ENCODE measurements at regions not wholly inside any gene's neighbourhood (a gene's known extent, or its start where the extent isn't known, plus 50 kb on each side); places are given as distances from the start of the nearest gene placed in this dataset.

- no peaks in the 10 kb centered on the region for H3K4me1 ChIP-seq (ENCODE audit: control insufficient read depth, insufficient read depth, low read length, poor library complexity, severe bottlenecking)
- Mint-ChIP-seq H3K4me3 (no peak overlapping the region), H3K4me1 (no peaks in the 10 kb centered on the region), H3K27ac (no peak overlapping the region), H3K36me3 (no peaks in the 10 kb centered on the region), H3K9me3 (peaks cover 0 to 18% (median 8%) of the 10 kb centered on the region in 7 donors), H3K27me3 (no peaks in the 10 kb centered on the region)
- ATAC-seq (ENCODE audit: low read depth in 2 of 2) (no peak), DNase-seq (no peak)
- no peaks in the 10 kb centered on the region for H3K27me3 ChIP-seq (ENCODE audit: control insufficient read depth, insufficient read depth, low read length)
- no peak overlapping the region for H3K4me3 ChIP-seq (ENCODE audit: low read depth, low read length)
- no peaks in the 10 kb centered on the region for H3K9me3 ChIP-seq (ENCODE audit: control insufficient read depth in 2 of 2, low read length in 2 of 2)
- no peak overlapping the region for H3K27ac ChIP-seq (ENCODE audit: insufficient read depth, low read length, poor library complexity, severe bottlenecking)
- H3K36me3 ChIP-seq (ENCODE audit: control insufficient read depth, insufficient read depth, low read length): no peaks in the 10 kb centered on the region
Observed at GRCh38 chr9:22911632-22912031, 465.0 kb downstream of the DMRTA1 start.

DNA sequence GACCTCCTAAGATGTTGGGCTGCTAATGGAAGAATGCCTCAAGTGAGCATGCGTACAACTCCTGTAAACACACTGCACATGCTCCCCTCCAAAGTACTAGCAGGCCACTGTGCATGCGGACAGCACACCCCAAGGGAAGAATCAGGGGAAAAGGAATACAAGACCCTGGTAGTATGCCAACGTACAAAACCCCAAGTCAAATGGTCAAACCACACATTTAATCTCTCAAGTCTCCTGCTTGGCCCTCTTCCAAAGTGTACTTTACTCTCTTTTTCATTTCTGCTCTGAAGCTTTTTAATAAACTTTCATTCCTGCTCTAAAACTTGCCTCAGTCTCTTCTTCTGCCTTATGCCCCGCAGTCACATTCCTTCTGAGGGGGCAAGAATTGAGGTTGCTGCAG lies 466.4 kb downstream of the DMRTA1 start:
- H3K27me3 Mint-ChIP-seq: no peaks in the 10 kb centered on the region
- no peak for ATAC-seq (ENCODE audit: low read depth in 2 of 2)
- no peaks in the 10 kb centered on the region for H3K4me1 Mint-ChIP-seq

DNA sequence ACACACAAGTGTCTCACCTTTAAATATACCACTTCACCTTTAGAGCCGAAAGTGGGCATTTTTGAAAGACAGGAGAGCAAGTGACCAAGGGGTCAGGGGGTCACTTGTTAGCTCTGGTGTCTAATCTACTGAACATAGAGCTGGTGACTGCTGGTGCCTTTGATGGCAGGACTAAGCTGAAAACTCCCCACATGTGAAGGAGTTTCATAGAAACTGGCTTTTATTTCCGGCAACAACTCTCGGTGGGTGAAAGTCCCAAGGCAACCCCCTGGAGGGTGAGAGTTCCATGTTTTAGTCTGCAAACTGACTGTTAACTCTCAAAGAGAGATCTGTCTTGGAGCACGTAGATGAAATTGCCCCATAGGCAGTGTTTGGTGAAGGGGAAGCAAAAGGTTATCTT lies 466.9 kb downstream of the DMRTA1 start:
- H3K9me3 Mint-ChIP-seq: peaks cover 0 to 18% (median 6%) of the 10 kb centered on the region in 7 donors
- Histone ChIP-seq H3K36me3 (ENCODE audit: control insufficient read depth, insufficient read depth, low read length) (no peaks in the 10 kb centered on the region), H3K4me3 (ENCODE audit: low read depth, low read length) (no peak overlapping the region), H3K27ac (ENCODE audit: insufficient read depth, low read length, poor library complexity, severe bottlenecking) (no peak overlapping the region), H3K4me1 (ENCODE audit: control insufficient read depth, insufficient read depth, low read length, poor library complexity, severe bottlenecking) (no peaks in the 10 kb centered on the region), H3K9me3 (ENCODE audit: control insufficient read depth in 2 of 2, low read length in 2 of 2) (no peaks in the 10 kb centered on the region), H3K27me3 (ENCODE audit: control insufficient read depth, insufficient read depth, low read length) (no peaks in the 10 kb centered on the region)
- no peaks in the 10 kb centered on the region for H3K4me1 Mint-ChIP-seq
- H3K27me3 Mint-ChIP-seq: no peaks in the 10 kb centered on the region
- ATAC-seq (ENCODE audit: low read depth in 2 of 2): no peak
- H3K27ac Mint-ChIP-seq: no peak overlapping the region
- H3K36me3 Mint-ChIP-seq: no peaks in the 10 kb centered on the region
- no peak for DNase-seq
- H3K4me3 Mint-ChIP-seq: no peak overlapping the region

More for the DNA sequence above, 466.4 kb downstream of the DMRTA1 start:
- no peak overlapping the region for H3K27ac Mint-ChIP-seq
- Histone ChIP-seq H3K4me3 (ENCODE audit: low read depth, low read length) (no peak overlapping the region), H3K27ac (ENCODE audit: insufficient read depth, low read length, poor library complexity, severe bottlenecking) (no peak overlapping the region), H3K27me3 (ENCODE audit: control insufficient read depth, insufficient read depth, low read length) (no peaks in the 10 kb centered on the region), H3K9me3 (ENCODE audit: control insufficient read depth in 2 of 2, low read length in 2 of 2) (no peaks in the 10 kb centered on the region), H3K4me1 (ENCODE audit: control insufficient read depth, insufficient read depth, low read length, poor library complexity, severe bottlenecking) (no peaks in the 10 kb centered on the region), H3K36me3 (ENCODE audit: control insufficient read depth, insufficient read depth, low read length) (no peaks in the 10 kb centered on the region)
- H3K4me3 Mint-ChIP-seq: no peak overlapping the region
- no peak for DNase-seq
- H3K9me3 Mint-ChIP-seq: peaks cover 0 to 18% (median 6%) of the 10 kb centered on the region in 7 donors
- no peaks in the 10 kb centered on the region for H3K36me3 Mint-ChIP-seq

GRCh38 chr9:22916148-22916547 lies 469.5 kb downstream of the DMRTA1 start:
- Mint-ChIP-seq H3K9me3 (peaks cover 0 to 17% (median 6%) of the 10 kb centered on the region in 7 donors), H3K4me1 (no peaks in the 10 kb centered on the region), H3K4me3 (no peak overlapping the region), H3K36me3 (no peaks in the 10 kb centered on the region), H3K27ac (no peak overlapping the region), H3K27me3 (no peaks in the 10 kb centered on the region)
- no peak overlapping the region for H3K4me3 ChIP-seq (ENCODE audit: low read depth, low read length)
- no peak overlapping the region for H3K27ac ChIP-seq (ENCODE audit: insufficient read depth, low read length, poor library complexity, severe bottlenecking)
- DNase-seq (no peak), ATAC-seq (ENCODE audit: low read depth in 2 of 2) (no peak)
- H3K36me3 ChIP-seq (ENCODE audit: control insufficient read depth, insufficient read depth, low read length): no peaks in the 10 kb centered on the region
- H3K4me1 ChIP-seq (ENCODE audit: control insufficient read depth, insufficient read depth, low read length, poor library complexity, severe bottlenecking): no peaks in the 10 kb centered on the region
- H3K9me3 ChIP-seq (ENCODE audit: control insufficient read depth in 2 of 2, low read length in 2 of 2): no peaks in the 10 kb centered on the region
- H3K27me3 ChIP-seq (ENCODE audit: control insufficient read depth, insufficient read depth, low read length): no peaks in the 10 kb centered on the region

GRCh38 chr9:22919423-22919822 lies 472.8 kb downstream of the DMRTA1 start:
- no peak overlapping the region for H3K4me3 Mint-ChIP-seq
- no peaks in the 10 kb centered on the region for H3K36me3 ChIP-seq (ENCODE audit: control insufficient read depth, insufficient read depth, low read length)
- no peaks in the 10 kb centered on the region for H3K27me3 Mint-ChIP-seq
- no peaks in the 10 kb centered on the region for H3K4me1 ChIP-seq (ENCODE audit: control insufficient read depth, insufficient read depth, low read length, poor library complexity, severe bottlenecking)
- H3K36me3 Mint-ChIP-seq: no peaks in the 10 kb centered on the region
- H3K4me1 Mint-ChIP-seq: no peaks in the 10 kb centered on the region
- H3K9me3 ChIP-seq (ENCODE audit: control insufficient read depth in 2 of 2, low read length in 2 of 2): peaks cover 0 to 3% of the 10 kb centered on the region in 2 experiments
- H3K4me3 ChIP-seq (ENCODE audit: low read depth, low read length): no peak overlapping the region
- no peak overlapping the region for H3K27ac Mint-ChIP-seq
- H3K27me3 ChIP-seq (ENCODE audit: control insufficient read depth, insufficient read depth, low read length): no peaks in the 10 kb centered on the region
- DNase-seq: no peak
- ATAC-seq (ENCODE audit: low read depth in 2 of 2): no peak
- no peak overlapping the region for H3K27ac ChIP-seq (ENCODE audit: insufficient read depth, low read length, poor library complexity, severe bottlenecking)
- H3K9me3 Mint-ChIP-seq: peaks cover 0 to 10% (median 4%) of the 10 kb centered on the region in 7 donors

- ATAC-seq (ENCODE audit: low read depth in 2 of 2) (no peak), DNase-seq (no peak)
- no peaks in the 10 kb centered on the region for H3K36me3 ChIP-seq (ENCODE audit: control insufficient read depth, insufficient read depth, low read length)
- no peak overlapping the region for H3K4me3 ChIP-seq (ENCODE audit: low read depth, low read length)
- no peaks in the 10 kb centered on the region for H3K4me1 Mint-ChIP-seq
- no peaks in the 10 kb centered on the region for H3K27me3 Mint-ChIP-seq
- no peaks in the 10 kb centered on the region for H3K36me3 Mint-ChIP-seq
- no peaks in the 10 kb centered on the region for H3K4me1 ChIP-seq (ENCODE audit: control insufficient read depth, insufficient read depth, low read length, poor library complexity, severe bottlenecking)
- H3K4me3 Mint-ChIP-seq: no peak overlapping the region
- no peak overlapping the region for H3K27ac Mint-ChIP-seq
- no peaks in the 10 kb centered on the region for H3K27me3 ChIP-seq (ENCODE audit: control insufficient read depth, insufficient read depth, low read length)
- H3K9me3 Mint-ChIP-seq: peaks cover 0 to 10% (median 5%) of the 10 kb centered on the region in 7 donors
- peaks cover 0 to 3% of the 10 kb centered on the region in 2 experiments for H3K9me3 ChIP-seq (ENCODE audit: control insufficient read depth in 2 of 2, low read length in 2 of 2)
- H3K27ac ChIP-seq (ENCODE audit: insufficient read depth, low read length, poor library complexity, severe bottlenecking): no peak overlapping the region
Observed at GRCh38 chr9:22921742-22922141, 475.1 kb downstream of the DMRTA1 start.

- no peaks in the 10 kb centered on the region for H3K27me3 Mint-ChIP-seq
- Histone ChIP-seq H3K27ac (ENCODE audit: insufficient read depth, low read length, poor library complexity, severe bottlenecking) (no peak overlapping the region), H3K9me3 (ENCODE audit: control insufficient read depth in 2 of 2, low read length in 2 of 2) (peaks cover 0 to 3% of the 10 kb centered on the region in 2 experiments), H3K4me1 (ENCODE audit: control insufficient read depth, insufficient read depth, low read length, poor library complexity, severe bottlenecking) (no peaks in the 10 kb centered on the region), H3K4me3 (ENCODE audit: low read depth, low read length) (no peak overlapping the region), H3K27me3 (ENCODE audit: control insufficient read depth, insufficient read depth, low read length) (no peaks in the 10 kb centered on the region), H3K36me3 (ENCODE audit: control insufficient read depth, insufficient read depth, low read length) (no peaks in the 10 kb centered on the region)
- H3K27ac Mint-ChIP-seq: no peak overlapping the region
- H3K4me1 Mint-ChIP-seq: no peaks in the 10 kb centered on the region
- DNase-seq (no peak), ATAC-seq (ENCODE audit: low read depth in 2 of 2) (no peak)
- peaks cover 0 to 12% (median 5%) of the 10 kb centered on the region in 7 donors for H3K9me3 Mint-ChIP-seq
- H3K4me3 Mint-ChIP-seq: no peak overlapping the region
- H3K36me3 Mint-ChIP-seq: no peaks in the 10 kb centered on the region
Observed at GRCh38 chr9:22922222-22922621, 475.6 kb downstream of the DMRTA1 start.

GRCh38 chr9:22954550-22954949 lies 507.9 kb downstream of the DMRTA1 start:
- Histone ChIP-seq H3K4me1 (ENCODE audit: control insufficient read depth, insufficient read depth, low read length, poor library complexity, severe bottlenecking) (no peaks in the 10 kb centered on the region), H3K4me3 (ENCODE audit: low read depth, low read length) (no peak overlapping the region), H3K36me3 (ENCODE audit: control insufficient read depth, insufficient read depth, low read length) (no peaks in the 10 kb centered on the region), H3K27ac (ENCODE audit: insufficient read depth, low read length, poor library complexity, severe bottlenecking) (no peak overlapping the region), H3K27me3 (ENCODE audit: control insufficient read depth, insufficient read depth, low read length) (no peaks in the 10 kb centered on the region), H3K9me3 (ENCODE audit: control insufficient read depth in 2 of 2, low read length in 2 of 2) (no peaks in the 10 kb centered on the region)
- Mint-ChIP-seq H3K27ac (no peak overlapping the region), H3K36me3 (no peaks in the 10 kb centered on the region), H3K9me3 (peaks cover 0 to 17% (median 6%) of the 10 kb centered on the region in 7 donors), H3K4me3 (no peak overlapping the region), H3K4me1 (no peaks in the 10 kb centered on the region), H3K27me3 (no peaks in the 10 kb centered on the region)
- ATAC-seq (ENCODE audit: low read depth in 2 of 2) (no peak), DNase-seq (no peak)
